Nucleus accumbens (tissue), 56 donors: ENCODE measurements at regions not wholly inside any gene's neighbourhood (a gene's known extent, or its start where the extent isn't known, plus 50 kb on each side); places are given as distances from the start of the nearest gene placed in this dataset.
"Not testable (repeated sequence)": the region's sequence is repeated elsewhere in the genome, so short reads cannot be mapped to it uniquely, and the experiment has no call there.

Experiments used
- DNase-seq, 56 donors: peaks; one replicate each; lab custom pipeline; 2025; lab: John Stamatoyannopoulos, UW

- no peak for DNase-seq
Measured at GRCh38 chr5:123722451-123722850, 210.5 kb downstream of the CSNK1G3 start.

- no peak for DNase-seq
Measured at GRCh38 chr5:123721675-123722276, 209.8 kb downstream of the CSNK1G3 start.

- DNase-seq: no peak
Measured at GRCh38 chr5:123720955-123721354, 209.0 kb downstream of the CSNK1G3 start.

GRCh38 chr5:123720339-123720738 is 208.4 kb downstream of the CSNK1G3 start:
- DNase-seq: no peak

GRCh38 chr5:123719004-123719403 is 207.0 kb downstream of the CSNK1G3 start:
- DNase-seq: no peak

- DNase-seq: no peak
Measured at GRCh38 chr5:123718238-123718637, 206.3 kb downstream of the CSNK1G3 start.

GRCh38 chr5:123717139-123717538 is 205.2 kb downstream of the CSNK1G3 start:
- DNase-seq: no peak

GRCh38 chr5:123710031-123710430 is 198.1 kb downstream of the CSNK1G3 start:
- DNase-seq: no peak

- no peak for DNase-seq
Measured at GRCh38 chr5:123709422-123709821, 197.4 kb downstream of the CSNK1G3 start.

- no peak for DNase-seq
Measured at GRCh38 chr5:123708074-123708806, 196.3 kb downstream of the CSNK1G3 start.

GRCh38 chr5:123706531-123706930 is 194.6 kb downstream of the CSNK1G3 start:
- no peak for DNase-seq

GRCh38 chr5:123705741-123706140 is 193.8 kb downstream of the CSNK1G3 start:
- DNase-seq: no peak

- no peak for DNase-seq
Measured at GRCh38 chr5:123701511-123702200, 189.7 kb downstream of the CSNK1G3 start.

- no peak for DNase-seq
Measured at GRCh38 chr5:123700624-123701287, 188.8 kb downstream of the CSNK1G3 start.

- no peak for DNase-seq
Measured at GRCh38 chr5:123699571-123699970, 187.6 kb downstream of the CSNK1G3 start.

- not testable (repeated sequence) for DNase-seq
Measured at GRCh38 chr5:123698937-123699336, 187.0 kb downstream of the CSNK1G3 start.

GRCh38 chr5:123696921-123697341 is 185.0 kb downstream of the CSNK1G3 start:
- peak; percentile 12 to 88 (median 72) for DNase-seq

- DNase-seq: no peak
Measured at GRCh38 chr5:123690821-123691220, 178.8 kb downstream of the CSNK1G3 start.

- DNase-seq: no peak
Measured at GRCh38 chr5:123681061-123681460, 169.1 kb downstream of the CSNK1G3 start.

GRCh38 chr5:123673107-123673506 is 161.1 kb downstream of the CSNK1G3 start:
- no peak for DNase-seq
